Panc1 (cell line): ENCODE measurements at regions not wholly inside any gene's neighbourhood (a gene's known extent, or its start where the extent isn't known, plus 50 kb on each side); places are given as distances from the start of the nearest gene placed in this dataset.

Source experiments
- ATAC-seq: fragments of 200-7000 bp; cut with Tn5 transposase; 2 replicates; pipeline ENCODE4 v1.9.1; 2020; ENCODE audit warnings: mild to moderate bottlenecking, moderate library complexity
- BruUV-seq: library from RNA; stranded (reverse); fragments of 400-500 nt; replicated peaks from 2 replicates; lab custom pipeline; 2021; lab: Mats Ljungman, UMichigan
- CTCF ChIA-PET: fragments of 300-600 bp; sonication (Branson Sonifier 250); formaldehyde crosslinking; loops from one replicate; lab custom pipeline; 2022; ENCODE audit warnings: antibody characterized with exemption; lab: Charles Lee
- POLR2A ChIA-PET: fragments of 300-600 bp; sonication (Branson Sonifier 250); formaldehyde crosslinking; loops from one replicate; lab custom pipeline; 2022; ENCODE audit warnings: antibody characterized with exemption; lab: Charles Lee
- DNase-seq: peaks from one replicate; pipeline ENCODE4 v3.0.0-alpha.2; 2010; ENCODE audit warnings: low read depth, low spot score
- H3K27ac ChIP-seq: 2 replicates; pipeline ENCODE4 v1.5.1; 2011; ENCODE audit warnings: mild to moderate bottlenecking, low read length, inconsistent platforms
- H3K27me3 ChIP-seq: fragments of 200-500 bp; sonication (Bioruptor generic); 2 replicates; pipeline ENCODE4 v1.6.0; 2014; ENCODE audit warnings: low read length, inconsistent platforms; ENCODE audit not compliant: control insufficient read depth, insufficient read depth
- H3K36me3 ChIP-seq: fragments of 200-500 bp; sonication (Bioruptor generic); 2 replicates; pipeline ENCODE4 v1.5.1; 2014; ENCODE audit warnings: inconsistent platforms, mild to moderate bottlenecking, low read length, moderate library complexity; ENCODE audit not compliant: control insufficient read depth, insufficient read depth
- H3K4me1 ChIP-seq: 2 replicates; pipeline ENCODE4 v1.5.1; 2011; ENCODE audit warnings: inconsistent platforms, mild to moderate bottlenecking, low read length, moderate library complexity; ENCODE audit not compliant: control insufficient read depth, insufficient read depth
- H3K4me3 ChIP-seq, 2 experiments: 2 replicates each; pipeline ENCODE4 v1.5.1; 2011 to 2012; ENCODE audit warnings: low read depth in 2 of 2, low read length in 2 of 2, mild to moderate bottlenecking in 2 of 2, inconsistent platforms in 1 of 2, moderate library complexity in 1 of 2
- H3K9me3 ChIP-seq: fragments of 200-500 bp; sonication (Bioruptor generic); 2 replicates; pipeline ENCODE4 v1.5.1; 2014; ENCODE audit warnings: low read depth, mild to moderate bottlenecking, inconsistent platforms, low read length, moderate library complexity; ENCODE audit not compliant: control insufficient read depth, insufficient read depth
- POLR2AphosphoS5 ChIP-seq: IDR thresholded peaks from 2 replicates; pipeline ENCODE4 v1.6.1; 2012; ENCODE audit warnings: mild to moderate bottlenecking, low read depth, low read length, moderate library complexity
- REST ChIP-seq, 2 experiments: IDR thresholded peaks; 2 replicates each; pipeline ENCODE4 v1.6.1; 2011 to 2012; ENCODE audit warnings: low read depth in 2 of 2, control low read depth in 1 of 2, low read length in 1 of 2, mild to moderate bottlenecking in 1 of 2, moderate library complexity in 1 of 2; ENCODE audit not compliant: insufficient read depth in 1 of 2
- SIN3A ChIP-seq: IDR thresholded peaks from 2 replicates; pipeline ENCODE4 v1.6.1; 2012; ENCODE audit warnings: low read depth, mild to moderate bottlenecking, low read length, moderate library complexity, borderline replicate concordance; ENCODE audit not compliant: insufficient read depth
- TCF7L2 ChIP-seq: IDR thresholded peaks from 2 replicates; pipeline ENCODE4 v1.6.1; 2011; ENCODE audit warnings: mild to moderate bottlenecking, low read depth, low read length, inconsistent platforms
- in situ Hi-C: cut with HindIII; loops from 2 replicates; pipeline ENCODE4 v1.10.0; 2016; ENCODE audit warnings: low sequenced_read_pairs, low pct_unique_long_range_greater_than_20kb
- intact Hi-C: fragments of 100-400 bp; cut with micrococcal nuclease; formaldehyde crosslinking; loops from one replicate; pipeline ENCODE4 v1.10.0; 2022; ENCODE audit not compliant: unreplicated experiment
- TF ChIP-seq, protein P1 (sequence below): fragments of 450-650 bp; IDR thresholded peaks from 2 replicates; pipeline ENCODE4 v1.5.1; 2017; ENCODE audit warnings: mild to moderate bottlenecking

GRCh38 chr6:170048615-170049256 is 242.1 kb downstream of the DLL1 start:
- no TSS peak for BruUV-seq
- ATAC-seq (no peak), DNase-seq (no peak)
- ChIA-PET POLR2A (no interaction called here), CTCF (no interaction called here)
- H3K27me3 ChIP-seq: peaks cover 3% of the 10 kb centered on the region
- H3K9me3 ChIP-seq: no peaks in the 10 kb centered on the region
- TF ChIP-seq POLR2AphosphoS5 (no peak), TCF7L2 (no peak), SIN3A (no peak), REST (IDR thresholded peaks at IDR 0.05; ENCODE audit: insufficient read depth in 1 of 2, low read depth in 2 of 2, low read length in 1 of 2) (no peak)
- TF ChIP-seq, protein P1, sequence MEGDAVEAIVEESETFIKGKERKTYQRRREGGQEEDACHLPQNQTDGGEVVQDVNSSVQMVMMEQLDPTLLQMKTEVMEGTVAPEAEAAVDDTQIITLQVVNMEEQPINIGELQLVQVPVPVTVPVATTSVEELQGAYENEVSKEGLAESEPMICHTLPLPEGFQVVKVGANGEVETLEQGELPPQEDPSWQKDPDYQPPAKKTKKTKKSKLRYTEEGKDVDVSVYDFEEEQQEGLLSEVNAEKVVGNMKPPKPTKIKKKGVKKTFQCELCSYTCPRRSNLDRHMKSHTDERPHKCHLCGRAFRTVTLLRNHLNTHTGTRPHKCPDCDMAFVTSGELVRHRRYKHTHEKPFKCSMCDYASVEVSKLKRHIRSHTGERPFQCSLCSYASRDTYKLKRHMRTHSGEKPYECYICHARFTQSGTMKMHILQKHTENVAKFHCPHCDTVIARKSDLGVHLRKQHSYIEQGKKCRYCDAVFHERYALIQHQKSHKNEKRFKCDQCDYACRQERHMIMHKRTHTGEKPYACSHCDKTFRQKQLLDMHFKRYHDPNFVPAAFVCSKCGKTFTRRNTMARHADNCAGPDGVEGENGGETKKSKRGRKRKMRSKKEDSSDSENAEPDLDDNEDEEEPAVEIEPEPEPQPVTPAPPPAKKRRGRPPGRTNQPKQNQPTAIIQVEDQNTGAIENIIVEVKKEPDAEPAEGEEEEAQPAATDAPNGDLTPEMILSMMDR: no peak
- intact Hi-C loops: no loop called here
- no peaks in the 10 kb centered on the region for H3K36me3 ChIP-seq
- no peak overlapping the region for H3K27ac ChIP-seq
- in situ Hi-C loops: no loop called here
- no peaks in the 10 kb centered on the region for H3K4me1 ChIP-seq
- H3K4me3 ChIP-seq: no peak overlapping the region

- DNase-seq (no peak), ATAC-seq (no peak)
- intact Hi-C loops: no loop called here
- TF ChIP-seq REST (IDR thresholded peaks at IDR 0.05; ENCODE audit: insufficient read depth in 1 of 2, low read depth in 2 of 2, low read length in 1 of 2) (no peak), TCF7L2 (no peak), SIN3A (no peak), POLR2AphosphoS5 (no peak)
- TF ChIP-seq, protein P1: no peak
- Histone ChIP-seq H3K27me3 (peaks cover 9% of the 10 kb centered on the region), H3K4me3 (no peak overlapping the region), H3K4me1 (no peaks in the 10 kb centered on the region), H3K27ac (no peak overlapping the region), H3K9me3 (no peaks in the 10 kb centered on the region), H3K36me3 (no peaks in the 10 kb centered on the region)
- ChIA-PET POLR2A (no interaction called here), CTCF (no interaction called here)
- in situ Hi-C loops: no loop called here
- BruUV-seq: no TSS peak
Measured at GRCh38 chr6:170047823-170048222, 243.1 kb downstream of the DLL1 start.
